GM21390 (cell line): ENCODE measurements at regions not wholly inside any gene's neighbourhood (a gene's known extent, or its start where the extent isn't known, plus 50 kb on each side); places are given as distances from the start of the nearest gene placed in this dataset.

Experiments used
- ATAC-seq: cut with Tn5 transposase; IDR thresholded peaks from one replicate; pipeline ENCODE4 v1.9.1; 2021; ENCODE audit not compliant: unreplicated experiment

DNA sequence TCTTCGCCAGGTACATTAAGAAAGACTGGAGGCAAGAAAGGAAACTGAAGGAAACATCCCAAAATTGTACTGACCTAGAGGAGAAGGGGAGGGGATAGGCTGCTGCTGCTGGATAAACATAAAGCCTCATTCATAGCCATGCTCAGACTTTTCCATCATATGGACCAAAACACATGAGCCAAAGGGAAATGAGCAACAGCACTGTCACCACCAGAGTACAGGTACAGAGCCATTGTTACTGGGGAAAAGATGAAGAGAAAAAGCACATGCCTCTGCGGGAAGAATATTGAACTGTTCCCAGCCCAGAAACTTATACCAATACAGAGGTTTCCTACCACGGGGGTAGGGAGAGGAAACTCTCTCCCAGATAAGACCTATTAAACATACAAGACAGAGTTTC, 861.9 kb downstream of the NTRK3 start:
- ATAC-seq, result no peak

DNA sequence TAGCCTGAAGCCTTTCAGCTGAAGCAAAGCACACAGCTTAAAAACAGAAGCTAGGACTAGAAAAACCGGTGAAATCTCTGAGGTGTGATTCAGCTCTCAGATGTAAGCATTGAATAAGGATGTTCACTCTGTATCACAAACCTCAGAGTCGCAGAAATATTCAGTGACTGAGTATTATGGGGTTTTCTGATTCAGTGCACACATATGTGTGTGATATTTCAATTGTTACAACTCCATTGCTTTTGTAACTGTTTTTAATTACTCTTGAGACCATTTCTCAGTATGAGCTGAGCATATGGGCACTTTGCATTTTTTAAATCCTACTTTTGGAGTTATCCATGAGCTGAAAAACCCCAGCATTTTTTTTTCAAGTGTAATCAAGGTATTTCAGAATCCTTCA, 868.8 kb downstream of the NTRK3 start:
- no peak for ATAC-seq

DNA sequence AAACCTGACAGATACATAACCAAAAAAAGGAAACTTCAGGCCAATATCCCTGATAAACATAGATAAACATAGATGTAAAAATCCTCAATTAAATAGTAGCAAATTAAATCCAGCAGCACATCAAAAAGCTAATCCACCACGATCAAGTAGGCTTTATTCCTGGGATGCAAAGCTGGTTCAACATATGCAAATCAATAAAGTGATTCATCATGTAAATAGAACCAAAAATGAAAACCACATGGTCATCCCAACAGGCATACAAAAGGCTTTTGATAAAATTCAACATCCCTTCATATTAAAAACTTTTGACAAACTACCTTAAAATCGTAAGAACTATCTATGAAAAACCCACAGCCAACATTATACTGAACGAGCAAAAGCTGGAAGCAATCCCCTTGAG, 882.2 kb downstream of the NTRK3 start:
- ATAC-seq, result no peak

DNA sequence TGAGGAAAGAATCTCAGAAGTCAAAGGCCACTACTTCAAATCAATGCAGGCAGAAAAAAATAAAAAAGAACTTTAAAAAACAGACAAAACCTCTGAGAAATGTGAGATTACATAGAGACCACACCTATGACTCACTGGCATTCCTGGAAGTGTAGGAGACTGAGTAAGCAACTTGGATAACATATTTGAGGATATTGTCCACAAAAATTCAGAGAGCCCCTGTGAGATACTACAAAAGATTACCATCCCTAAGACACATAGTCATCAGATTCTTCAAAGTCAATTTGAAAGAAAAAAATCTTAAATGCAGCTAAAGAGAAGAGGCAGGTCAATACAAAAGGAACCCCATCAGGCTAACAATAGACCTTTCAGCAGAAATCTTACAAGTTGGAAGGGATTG, 887.3 kb downstream of the NTRK3 start:
- ATAC-seq, result no peak

DNA sequence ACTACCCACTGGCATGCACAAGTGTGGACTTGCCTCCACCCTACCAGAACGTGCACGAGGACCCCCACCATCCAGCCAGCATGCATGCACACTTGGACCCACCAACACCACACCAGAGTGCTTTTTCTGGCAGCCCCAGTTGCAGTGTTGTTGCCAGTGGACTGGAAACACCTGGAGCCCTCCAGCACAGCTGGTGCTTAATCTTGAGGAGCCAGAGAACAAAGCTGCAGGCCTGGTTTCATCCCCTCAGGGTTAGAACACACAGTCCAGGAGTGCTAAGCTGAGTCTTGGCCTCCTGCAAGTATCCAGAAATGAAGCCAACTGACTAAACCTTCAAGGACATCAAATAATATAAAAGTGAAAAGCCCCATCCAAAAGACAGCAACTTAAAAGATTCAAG, 888.0 kb downstream of the NTRK3 start:
- ATAC-seq, result no peak

DNA sequence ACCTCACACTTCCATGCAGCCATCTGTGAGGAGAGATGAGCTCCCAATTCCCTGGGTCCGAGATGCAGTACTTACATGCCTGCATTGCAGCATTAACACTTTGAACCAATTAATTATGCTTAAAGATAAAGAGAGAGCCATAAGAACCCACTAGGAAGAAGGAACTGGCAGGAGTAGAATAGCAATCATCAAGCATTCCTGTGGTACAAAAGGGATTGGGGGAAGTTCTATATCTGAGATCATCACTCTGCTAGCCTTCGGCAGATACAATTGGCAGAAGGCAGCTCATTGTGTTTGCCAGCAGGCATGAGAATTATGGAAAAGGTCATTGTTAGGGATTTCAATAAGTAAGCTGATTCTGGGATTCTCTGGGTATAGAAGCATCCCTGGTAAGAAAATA, 891.4 kb downstream of the NTRK3 start:
- ATAC-seq, result no peak

DNA sequence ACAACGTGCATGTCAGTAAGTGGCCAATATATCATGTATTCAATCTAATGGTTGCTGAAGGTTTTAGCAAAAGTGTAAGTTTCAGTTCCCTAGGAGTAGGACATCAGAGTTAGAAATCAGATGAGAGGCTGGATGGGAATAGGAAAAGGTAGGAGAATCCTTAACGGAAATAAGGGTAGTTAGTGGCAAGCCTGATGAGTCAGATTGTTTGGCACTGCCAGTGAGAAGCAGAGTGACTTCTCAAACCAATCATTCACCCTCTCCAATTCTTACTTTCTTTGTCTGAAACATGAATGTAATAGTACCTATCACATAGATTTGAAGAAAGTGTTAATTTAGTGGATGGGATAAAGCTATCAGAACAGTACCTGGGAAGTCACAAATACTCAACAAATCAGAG, 894.0 kb downstream of the NTRK3 start:
- ATAC-seq, result no peak

DNA sequence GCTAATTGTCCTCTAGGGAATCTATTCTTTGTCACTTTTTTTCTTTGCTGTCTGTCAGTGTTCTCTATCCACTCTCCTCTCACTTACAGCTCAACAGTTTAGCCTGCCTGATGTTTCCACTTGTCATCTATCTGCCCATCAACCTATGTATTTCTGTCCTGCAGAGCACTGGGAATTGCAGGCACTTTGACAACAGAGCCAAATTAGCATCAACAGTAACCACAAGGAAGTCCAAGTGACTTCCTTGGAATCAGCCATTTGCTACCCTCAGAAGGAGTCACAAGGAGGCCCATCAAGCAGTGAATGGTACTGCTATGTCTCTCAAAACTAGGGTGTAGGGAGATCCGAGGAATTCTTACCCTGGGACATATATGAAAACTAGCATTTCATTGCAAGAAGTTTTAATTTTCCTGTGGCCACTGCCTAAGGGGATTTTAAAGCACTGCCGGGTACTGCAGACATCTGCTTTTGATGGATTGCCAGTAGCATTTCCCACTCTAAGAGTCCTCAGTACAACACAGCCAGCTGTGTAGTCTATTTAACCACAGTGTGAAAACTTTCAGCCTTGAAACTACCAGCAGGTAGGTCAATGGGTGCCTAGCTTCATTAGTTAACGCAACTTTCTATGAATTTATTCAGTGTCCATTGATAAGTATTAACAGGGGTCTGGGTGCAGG, 898.8 kb downstream of the NTRK3 start:
- no peak for ATAC-seq

DNA sequence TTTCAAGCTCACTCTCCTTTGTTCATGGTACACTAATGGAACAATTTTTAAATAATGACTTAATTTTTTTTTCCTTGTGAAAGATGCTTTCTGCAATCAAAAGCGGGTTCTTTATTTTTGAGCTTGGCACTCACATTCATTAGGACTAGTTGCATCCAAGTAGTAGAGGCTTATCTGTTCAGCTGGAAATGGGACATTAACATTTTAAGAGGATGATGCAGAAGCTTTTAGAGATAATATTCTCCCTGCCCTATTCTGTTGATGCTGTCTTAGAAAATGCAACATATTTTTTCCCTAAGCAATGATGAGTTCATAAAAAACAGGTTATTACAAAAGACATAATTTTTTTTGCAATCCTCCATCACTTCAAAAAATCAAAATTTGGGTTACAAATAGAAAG, 900.6 kb downstream of the NTRK3 start:
- ATAC-seq, result no peak

DNA sequence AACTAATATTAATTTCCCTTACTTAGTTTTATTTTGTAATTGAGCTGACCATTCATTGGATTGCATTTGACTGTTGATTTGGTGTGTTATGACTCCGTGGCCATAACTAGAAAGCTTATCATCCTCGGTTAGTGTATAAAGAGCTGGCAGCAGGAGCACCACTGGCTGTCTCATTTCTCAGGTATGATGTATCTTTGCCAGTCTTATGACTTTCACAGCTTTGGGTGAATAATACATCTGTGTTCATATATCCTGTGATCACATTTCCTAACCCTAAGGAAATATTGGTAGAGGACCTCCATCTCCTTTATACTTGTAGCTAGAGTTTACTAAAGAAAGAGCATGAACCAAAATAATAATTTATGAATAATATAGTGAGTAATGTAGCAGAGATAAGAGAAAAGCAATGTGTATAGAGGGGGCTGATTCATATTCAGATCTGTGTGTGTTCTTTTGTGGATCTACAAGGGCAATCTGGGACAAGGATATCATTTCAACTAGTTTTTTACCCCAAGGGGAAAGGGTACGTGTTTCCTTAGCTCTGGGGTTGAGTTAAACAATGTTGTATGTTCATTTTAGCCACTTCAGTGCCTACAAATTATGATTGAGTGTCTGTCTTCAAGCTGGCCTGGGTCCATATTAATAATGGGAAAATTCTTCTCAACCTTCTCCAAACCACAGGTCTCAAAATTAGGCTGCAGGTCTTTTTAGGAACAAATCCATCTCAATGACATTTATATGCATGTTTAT, 901.7 kb downstream of the NTRK3 start:
- ATAC-seq, result no peak

DNA sequence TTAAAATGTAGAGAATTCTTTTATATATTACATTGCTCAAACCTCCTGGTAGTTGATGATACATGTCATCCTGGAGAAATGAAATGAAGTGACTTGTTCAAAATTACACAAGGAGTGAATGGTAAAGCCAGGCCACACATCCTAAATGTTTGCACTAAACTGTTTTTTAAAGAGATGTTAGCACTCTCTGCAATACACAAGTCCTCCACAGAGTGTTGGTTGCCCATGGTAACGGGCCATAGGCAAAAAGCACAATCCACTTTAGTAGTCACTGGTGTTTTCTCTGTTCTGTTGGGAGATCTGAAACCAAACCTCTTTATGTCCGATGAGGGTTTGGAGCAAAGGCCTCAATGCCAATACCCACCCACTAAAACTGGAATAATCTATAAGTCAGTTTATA, 907.4 kb downstream of the NTRK3 start:
- ATAC-seq, result no peak

DNA sequence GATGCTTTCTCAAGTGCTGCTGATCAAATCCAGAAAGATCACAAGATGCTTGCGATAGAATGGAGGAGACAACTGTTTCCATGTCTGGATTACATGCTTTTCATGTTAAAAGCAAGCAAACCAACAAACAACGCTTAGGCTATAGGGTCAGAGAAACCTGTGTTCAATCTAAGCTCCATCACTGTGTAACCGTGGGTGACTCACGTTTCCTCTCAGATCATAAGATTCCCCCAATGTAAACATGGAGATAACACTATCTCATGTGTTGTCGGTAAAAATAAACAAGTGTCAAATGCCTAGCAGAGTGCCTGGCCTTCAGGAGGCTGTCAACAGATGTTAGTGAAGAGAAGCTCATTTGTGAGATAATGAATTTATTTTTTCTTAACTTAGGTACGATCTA, 907.8 kb downstream of the NTRK3 start:
- no peak for ATAC-seq

DNA sequence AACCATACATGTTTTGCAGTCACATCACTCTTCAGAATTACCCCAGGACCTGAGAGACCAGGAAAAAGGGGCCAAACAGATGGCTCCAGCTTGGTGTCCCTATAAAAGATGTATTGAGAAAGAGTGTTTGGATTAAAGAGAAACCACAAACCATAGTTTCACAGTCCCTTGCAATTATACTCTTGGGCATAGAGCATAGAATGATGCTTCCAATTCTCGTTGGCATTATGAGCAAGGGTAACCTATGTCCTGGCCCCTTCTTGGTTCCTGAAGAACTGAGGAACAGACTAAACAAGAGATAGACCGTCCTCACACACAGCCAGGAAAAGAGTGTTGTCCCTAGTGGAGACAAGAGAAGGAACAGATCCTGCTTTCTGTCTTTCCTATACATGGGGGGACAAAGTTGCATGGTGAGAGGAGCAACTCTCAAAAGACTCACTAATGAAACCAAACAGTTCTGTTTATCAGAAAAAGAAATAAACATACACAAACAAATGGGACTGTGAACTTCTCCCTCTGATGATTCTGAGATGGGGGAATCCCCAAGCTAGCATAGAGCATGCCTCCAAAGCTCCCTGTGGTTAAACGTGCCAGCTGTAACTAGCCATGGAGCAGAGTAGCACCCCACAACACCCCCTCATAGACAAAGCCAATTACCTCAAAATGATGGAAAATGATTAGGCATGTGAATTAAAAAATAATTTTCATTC, 908.6 kb downstream of the NTRK3 start:
- ATAC-seq, result no peak

DNA sequence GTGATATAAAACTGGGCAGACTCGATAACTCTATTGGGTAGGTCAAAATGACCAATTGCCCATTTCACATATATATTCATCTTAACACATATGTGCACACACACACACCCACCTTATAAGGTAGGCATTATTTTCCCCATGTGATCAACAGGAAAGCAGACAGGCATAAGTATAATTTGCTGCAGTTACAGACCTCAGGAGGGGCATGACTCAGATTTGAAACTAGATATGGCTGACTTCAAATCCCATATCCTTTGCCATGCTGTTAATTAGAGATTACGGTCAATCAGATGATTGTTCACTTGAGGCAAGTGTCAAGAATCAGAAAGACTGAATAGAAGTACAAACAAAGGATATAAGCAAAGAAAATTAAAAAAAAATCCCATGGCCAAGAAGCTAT, 910.6 kb downstream of the NTRK3 start:
- ATAC-seq, result no peak

DNA sequence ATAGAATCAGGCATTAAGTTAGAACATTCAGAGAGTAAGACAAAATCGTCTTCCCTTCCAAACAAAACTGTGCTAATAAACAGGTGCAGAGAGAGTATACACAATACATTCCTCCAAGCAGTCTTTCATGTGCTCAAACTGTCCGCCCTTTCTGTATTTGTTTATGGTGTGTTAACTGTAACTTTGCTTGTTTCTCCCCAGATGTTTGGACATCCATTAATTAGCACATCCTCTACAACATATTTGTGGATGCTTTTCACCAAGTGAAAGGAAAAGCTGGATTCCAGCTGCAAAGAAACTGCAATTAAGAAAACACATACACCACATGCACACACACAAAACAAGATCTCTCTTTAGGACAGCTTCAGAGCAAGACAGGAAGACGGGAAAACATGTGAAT, 912.6 kb downstream of the NTRK3 start:
- ATAC-seq, result no peak

DNA sequence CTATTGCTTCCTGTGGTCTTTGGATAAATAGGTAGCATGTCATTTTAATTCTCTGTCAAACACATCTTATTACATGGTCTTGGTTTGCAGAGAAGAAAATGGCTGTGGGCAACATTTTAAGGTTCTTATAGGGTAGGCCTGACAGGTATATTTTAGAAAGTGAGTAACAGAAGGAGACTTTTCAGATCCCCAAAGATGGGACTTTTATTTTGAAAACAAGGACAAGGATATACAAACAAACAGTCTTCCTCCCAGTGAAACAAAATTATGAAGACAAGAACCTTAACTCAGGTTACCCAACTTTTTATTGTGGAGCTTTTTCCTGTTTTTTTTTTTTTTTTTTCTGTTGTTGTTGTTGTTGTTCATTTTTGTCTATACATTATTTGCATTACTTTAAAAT, 916.2 kb downstream of the NTRK3 start:
- no peak for ATAC-seq

DNA sequence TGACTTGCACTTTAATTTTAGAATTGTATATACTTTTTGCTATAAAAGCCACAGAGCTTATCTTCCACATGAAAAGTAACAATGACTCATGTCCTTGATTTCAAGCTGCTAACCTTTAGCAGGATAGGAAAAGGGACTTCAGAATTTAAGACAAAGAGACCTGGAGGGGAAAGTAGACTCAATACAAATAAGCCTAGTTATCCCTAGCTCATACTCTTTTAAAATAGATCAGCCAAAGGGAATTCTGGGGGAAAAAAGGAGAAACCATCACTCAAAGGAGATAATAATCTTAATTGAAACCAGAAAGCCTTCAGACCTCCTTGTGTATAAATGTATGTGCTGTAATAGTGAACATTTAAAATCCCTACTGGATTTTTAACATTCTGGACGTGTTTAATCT, 930.3 kb downstream of the NTRK3 start:
- no peak for ATAC-seq

DNA sequence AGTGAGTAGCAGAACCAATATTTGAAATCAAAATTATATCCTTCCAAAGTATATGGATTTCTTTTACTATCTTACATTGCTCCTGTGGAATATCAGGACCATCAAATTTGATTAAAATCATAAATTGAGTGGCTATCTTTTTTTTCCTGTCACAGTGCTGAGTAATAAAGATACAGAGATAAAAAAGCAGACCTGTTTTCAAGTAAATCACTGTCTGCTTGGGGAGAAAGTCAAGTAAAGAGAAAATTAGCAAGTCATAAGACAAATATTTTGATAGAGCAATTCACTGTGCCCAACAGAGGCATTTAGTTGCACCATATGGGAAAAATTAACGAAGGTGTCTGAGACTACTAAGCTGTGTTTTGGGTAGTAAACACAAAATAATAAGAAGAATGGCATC, 933.7 kb downstream of the NTRK3 start:
- no peak for ATAC-seq

DNA sequence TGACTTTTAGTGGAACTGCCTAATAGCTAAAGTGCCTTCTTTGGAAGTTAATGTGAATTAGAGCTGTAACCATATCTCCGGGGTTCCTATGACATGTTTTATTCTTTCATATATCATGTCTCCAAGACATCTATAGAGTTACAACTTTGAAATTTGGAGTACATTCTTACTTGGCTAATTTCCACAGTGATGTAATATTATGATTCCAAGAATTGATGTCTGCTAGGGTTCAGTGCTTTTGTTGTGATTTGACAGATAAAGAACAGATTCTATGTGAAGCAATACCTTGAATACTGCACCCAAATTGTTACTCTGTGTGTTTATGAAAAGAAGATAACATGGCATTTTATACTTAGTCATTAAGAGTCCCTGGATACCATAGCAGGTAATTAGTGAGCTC, 934.3 kb downstream of the NTRK3 start:
- ATAC-seq, result no peak

DNA sequence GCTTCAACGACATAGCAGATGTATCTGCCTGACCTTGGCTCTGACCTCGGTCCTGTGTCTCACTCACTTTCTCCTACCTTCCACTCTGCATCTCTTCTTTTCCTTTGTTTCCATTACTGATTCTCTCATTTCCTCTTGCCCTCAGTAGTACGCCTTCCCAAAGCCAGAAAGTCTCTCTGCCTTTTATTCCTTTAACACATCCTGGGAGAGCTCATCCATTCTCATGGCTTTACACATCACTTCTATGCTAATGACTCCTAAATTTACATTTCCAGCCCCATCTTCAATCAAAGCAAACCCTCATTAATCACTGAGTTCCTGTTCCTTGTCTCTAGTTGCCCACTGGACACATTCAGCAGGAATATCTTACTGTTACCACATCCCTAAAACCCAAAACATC, 938.6 kb downstream of the NTRK3 start:
- ATAC-seq, result no peak

DNA sequence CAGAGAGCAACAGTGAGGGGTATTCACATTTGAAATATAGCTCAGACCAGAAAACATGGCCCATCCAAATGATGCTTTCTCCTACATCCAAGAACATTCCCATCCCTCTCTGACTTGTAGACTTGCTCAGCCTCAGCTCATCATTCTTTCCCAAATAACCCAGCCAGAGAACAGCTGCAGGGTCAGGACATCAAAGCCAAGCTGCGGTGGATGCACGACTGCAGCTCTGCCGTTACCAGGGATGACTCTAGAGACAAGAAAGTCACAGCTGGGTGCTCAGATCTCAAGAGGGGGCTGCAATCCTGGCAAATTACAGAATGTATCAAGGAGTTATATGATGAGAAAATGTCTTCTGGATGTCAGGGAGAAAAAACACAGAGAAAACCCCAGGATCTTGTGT, 944.3 kb downstream of the NTRK3 start:
- ATAC-seq, result no peak

DNA sequence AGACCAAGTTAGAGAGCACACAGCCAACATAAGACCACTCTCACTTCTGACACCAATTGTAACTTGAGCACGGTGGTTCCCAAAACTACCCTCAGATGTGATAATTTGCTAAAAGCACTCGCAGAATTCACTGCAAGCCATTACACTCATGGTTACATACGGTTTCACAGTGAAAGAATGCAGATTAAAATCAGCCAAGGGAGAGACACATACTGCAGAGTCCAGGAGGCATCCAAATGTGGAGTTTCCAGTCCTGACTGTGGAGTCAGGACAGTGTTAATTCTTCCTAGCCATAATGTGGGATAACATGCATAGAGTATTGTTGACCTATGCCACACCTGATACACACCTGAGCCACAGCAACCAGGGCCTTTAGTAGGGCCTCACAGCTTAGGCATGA, 956.4 kb downstream of the NTRK3 start:
- no peak for ATAC-seq
